GM19395 (cell line): ENCODE measurements at regions not wholly inside any gene's neighbourhood (a gene's known extent, or its start where the extent isn't known, plus 50 kb on each side); places are given as distances from the start of the nearest gene placed in this dataset.
"Not testable (repeated sequence)": the region's sequence is repeated elsewhere in the genome, so short reads cannot be mapped to it uniquely, and the experiment has no call there.

Source experiments
- ATAC-seq: cut with Tn5 transposase; IDR thresholded peaks from one replicate; pipeline ENCODE4 v1.9.1; 2021; ENCODE audit warnings: mild to moderate bottlenecking, moderate library complexity; ENCODE audit not compliant: unreplicated experiment

DNA sequence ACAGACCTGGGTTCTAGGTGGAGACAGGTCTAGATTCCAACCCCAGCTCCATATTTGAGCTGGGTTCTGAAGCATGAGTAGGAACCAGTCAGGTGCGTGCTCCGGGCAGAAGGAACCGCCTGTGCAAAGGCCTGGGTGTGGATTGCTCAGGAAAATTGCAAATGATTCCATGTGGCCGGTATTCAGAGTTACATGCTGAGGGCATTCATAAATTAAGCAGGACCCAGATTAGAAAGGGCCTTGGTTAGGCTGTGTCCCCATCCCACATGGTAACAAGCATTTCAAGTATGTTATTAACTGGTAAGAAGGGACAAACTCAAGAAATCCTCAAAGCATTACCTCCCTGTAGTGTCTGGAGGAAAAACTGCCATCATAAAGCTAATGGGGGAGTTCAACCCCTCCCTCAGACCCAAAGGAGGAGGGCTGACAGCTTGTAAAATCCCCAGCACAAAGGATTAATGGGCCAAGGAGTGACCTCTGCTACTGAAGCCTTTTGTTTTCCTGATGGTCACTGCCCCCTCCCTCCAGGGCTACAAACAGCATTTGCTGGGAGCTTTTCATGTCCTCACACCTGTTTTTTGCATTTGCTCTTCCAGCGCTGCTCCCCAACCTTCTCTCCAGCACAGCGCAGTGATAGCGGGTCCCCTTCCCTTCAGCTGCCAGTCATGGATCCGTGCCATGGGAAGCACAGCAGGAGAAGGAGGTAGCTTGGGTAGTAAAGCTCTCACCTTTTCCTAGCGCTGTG, 218.0 kb downstream of the C16orf95 start:
- no peak for ATAC-seq

DNA sequence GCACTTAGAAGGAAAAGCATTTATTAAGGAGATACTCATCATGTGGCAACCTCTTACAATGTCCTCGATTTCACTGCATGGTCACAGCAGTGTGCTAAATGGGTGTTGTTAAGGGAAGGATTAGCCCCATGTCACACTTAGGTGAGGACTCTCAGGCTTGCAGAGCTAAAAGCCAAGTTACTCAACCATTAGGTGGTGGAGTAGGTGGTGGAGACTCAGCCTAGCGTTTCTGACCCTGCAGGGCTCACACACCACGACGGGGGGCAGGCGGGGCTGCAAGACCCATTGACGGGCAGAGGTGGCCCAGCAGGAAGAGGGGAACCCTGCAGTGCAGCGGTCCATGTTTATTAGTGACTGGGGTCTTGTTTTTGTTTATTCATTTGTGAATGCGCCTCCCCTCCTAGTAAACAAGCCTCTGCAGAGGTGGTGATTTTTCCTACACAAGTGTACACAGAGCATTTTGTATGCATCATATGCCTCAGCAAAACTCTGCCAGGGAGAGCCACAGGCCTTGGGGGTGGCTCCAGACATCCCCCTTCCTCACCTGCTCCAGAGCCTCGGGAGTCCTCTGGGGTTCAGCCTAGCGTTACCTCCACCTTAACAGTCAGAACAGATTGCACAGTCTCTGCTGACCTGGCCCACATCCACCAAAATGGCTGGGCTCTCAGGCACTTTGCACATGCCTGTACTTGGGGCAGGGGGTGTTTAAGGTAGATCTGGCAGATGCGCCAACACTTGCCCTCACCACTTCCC, 216.7 kb downstream of the C16orf95 start:
- no peak for ATAC-seq

DNA sequence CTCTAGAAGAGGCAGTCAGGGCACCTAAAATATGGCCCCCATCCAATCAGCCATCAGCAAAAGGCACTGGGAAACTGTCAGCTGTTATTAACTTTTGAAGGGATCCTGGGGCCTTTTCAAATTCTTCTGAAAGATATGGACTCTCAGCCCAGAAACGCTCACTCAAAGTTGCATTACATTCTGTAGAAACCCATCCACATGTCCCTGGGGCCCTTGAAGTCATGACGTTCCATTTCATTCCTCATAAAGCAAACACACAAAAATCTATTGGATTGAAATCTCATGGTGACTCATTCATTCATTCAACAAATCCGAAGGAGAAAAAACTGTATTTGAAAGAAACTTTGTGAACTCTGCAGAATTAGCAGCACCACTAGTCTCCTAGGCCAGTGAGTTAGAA, 215.3 kb downstream of the C16orf95 start:
- ATAC-seq: no peak

DNA sequence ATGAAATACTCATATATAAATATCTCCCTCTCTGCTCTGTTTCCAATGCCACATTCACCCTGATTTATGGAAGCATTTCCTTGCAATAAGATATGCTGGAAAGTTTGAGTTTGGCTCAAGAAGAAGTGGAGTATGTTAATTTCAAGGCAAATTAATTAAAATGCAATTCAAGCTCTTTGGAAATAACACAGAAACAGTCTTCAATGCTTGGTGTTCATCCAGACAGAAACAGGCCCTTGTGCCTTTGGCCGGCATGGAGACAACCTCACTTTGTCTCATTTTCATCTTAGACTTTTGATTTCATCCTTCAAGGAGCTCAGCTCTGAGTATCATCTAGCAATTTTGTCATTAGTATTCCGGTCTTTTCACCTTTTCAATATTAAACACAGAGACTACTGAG, 210.0 kb downstream of the C16orf95 start:
- ATAC-seq: no peak

DNA sequence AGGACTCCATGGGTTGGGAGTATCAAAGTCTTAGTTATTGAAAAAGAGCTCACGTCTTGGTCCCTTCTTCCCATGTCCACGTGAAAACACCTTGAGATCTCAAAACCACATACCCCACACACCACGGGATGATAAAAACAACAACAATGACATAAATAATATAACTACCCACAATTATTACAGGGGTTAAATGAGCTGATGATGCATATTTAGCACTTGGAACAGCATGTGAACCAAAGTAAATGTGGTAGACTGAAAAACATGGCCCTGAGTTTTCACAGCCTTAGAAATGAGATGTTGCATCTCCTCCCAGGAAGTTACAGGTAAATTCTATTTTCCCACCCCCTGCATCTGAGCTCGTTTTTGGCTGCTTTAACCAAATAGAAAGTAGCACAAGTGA, 208.9 kb downstream of the C16orf95 start:
- no peak for ATAC-seq

DNA sequence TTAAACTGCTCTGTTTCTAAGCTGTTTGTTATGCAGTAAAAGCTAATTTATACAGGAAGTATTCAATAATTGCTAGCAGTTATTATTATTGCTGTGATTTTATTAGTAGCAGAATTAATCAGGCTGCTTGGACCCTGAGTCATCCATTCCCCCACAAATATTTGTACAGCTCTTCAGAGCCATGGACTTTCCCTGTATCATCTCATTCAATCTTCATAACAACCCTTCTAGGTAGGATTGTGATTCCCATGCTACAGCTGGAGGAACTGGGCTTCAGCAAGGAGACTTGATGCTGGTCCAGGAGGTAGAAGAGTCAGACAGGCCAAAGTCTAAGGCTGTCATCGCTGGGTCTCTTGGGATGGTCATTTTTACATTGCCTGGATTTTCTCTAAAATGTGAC, 208.3 kb downstream of the C16orf95 start:
- no peak for ATAC-seq

DNA sequence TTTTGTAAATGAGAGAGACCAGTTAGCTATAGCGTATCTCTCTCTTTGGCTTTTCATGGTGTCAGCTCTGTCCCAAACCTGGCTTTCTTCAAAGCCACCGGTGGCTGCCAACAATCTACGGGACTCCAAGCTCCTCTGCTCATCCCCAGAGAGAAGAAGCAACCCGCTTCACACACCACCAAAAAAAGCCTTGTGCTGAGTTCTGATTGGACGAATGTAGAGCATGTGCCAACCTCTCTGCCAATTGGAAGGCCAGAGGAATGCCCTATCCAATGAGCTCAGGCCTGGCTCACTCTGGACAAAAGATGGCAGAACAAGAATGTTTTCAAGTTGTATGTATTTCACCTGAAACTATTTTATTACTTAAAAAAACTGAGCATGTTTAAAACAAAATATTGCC, 202.4 kb downstream of the C16orf95 start:
- no peak for ATAC-seq

DNA sequence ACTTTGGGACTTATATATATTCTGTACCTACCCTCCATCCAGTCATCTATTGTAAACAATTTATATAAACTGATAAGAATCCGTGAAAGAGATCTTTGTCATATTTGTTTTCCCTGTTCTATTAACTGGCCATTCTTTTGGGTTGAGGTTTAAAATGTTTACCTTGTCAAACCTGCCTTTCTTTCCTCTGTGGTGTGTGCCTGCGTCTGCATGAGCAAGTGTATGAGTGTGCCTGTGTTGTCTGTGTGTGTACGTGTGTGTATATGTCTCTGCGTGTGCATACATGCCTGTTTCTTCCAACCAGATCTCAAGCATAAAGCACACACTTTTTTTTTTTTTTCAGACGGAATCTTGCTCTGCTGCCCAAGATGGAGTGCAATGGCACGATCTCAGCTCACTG, 201.5 kb downstream of the C16orf95 start:
- no peak for ATAC-seq

DNA sequence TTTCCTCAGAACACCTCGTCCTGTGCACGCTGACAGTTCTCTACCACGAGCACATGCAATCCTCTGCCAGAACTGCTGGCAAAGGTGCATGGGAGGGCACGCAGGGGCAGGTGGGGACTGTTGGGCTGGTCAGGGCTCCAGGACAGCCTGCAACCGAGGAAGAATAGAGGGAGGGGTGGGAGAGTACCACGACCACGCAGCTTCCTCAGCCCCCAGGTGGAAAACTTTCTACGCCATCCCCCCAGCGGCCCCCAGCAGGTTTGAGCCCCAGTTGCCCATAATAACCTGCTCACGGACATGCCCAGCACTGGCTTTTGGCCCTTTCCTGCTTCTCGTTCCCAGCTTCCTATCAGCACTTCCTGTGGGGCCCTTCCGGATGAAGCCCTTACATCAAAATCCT, 199.3 kb downstream of the C16orf95 start:
- ATAC-seq: no peak

DNA sequence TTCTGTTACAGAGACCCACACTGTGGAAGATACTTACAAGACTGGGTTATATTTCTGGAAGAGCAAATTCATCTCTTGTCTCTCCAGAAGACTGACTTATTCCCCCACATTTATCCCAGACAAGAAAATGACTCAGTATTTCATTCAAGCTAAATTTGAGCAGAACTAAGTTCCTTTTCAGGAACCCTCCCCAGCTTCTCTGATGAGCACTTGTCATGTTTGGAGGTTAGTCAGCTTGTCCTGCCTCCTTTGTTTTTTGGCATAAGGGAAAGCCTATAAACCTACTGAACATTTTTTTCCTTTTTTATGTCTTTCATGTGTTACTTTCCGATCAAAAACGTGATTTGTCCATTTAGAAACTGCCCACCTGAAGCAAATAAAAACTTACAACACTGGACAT, 198.0 kb downstream of the C16orf95 start:
- no peak for ATAC-seq

DNA sequence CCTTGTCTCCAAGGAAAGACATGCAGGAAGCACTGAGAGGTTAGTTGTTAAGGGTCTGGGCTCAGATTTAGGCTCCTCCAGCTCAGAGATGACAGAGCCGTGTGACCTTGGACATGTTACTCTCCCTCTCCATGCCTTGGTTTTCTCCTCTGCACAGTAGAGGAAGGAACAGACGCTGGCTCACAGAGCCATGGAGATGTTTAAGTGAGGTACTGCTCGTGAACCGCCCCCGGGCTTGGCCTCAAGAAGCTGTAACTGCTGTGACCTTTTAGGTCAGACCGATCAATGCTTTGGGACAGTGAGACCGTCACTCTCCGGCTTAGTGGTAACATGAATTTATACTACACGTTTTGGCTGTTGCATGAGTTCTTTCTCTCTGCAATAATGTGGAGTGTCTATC, 197.4 kb downstream of the C16orf95 start:
- ATAC-seq: no peak

DNA sequence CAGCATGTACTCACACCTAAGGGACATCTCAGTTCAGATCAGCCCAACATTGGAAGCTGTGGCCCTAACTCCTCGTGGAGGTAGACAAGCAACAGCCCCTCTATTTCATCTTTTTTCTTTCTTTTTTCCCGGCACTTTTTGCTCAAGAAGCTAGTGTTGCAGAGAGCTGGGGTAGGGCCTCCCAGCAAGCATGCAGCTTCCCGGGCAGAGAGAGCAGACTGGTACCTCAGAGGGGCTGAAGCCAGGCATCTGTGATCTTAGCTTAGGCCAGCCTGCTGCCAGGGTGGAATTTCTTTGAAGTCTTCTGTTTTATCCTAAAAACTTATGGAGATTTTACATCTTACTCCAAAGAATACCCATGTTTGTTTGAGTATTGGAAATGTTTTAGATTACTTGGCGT, 195.4 kb downstream of the C16orf95 start:
- ATAC-seq: no peak

DNA sequence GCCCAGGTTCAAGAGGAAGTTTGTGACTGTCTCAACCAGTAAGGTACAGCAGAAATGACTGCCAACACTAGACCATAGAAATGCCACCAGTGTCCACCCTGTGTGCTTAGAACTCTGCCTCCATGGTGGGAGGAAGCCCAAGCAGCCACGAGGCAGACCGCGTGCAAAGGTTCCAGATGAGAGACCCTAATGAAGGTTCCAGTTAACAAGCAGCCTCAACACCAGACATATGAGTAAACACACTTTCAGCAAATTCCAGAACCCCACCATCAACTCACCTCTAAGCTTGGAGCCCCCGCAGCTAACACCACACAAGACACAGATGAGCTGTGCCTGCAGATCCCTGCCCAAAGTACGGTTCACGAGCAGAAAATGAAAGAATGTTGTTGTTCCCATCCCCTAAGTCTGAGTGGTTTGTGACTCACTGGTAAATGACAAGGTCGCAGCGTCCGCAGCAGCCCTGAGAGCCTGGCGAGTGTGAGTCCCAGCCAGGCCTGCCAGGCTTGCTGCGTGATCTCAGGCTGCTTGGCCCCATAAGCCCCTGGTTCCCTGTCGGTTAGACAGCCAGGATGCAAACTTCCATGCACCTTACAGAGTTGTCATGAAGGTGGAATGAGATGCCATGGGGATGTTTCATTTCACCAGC, 193.7 kb downstream of the C16orf95 start:
- ATAC-seq: no peak

DNA sequence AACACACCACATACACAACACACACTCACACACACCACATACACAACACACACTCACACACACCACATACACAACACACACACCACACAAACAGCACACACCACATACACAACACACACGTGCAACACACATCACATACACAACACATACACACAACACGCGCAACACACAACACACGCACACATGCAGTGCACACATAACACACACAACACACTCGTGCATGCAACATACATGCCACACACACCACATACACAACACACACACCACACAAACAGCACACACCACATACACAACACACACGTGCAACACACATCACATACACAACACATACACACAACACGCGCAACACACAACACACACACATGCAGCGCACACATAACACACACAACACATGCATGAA, 192.8 kb downstream of the C16orf95 start:
- ATAC-seq: not testable (repeated sequence)

DNA sequence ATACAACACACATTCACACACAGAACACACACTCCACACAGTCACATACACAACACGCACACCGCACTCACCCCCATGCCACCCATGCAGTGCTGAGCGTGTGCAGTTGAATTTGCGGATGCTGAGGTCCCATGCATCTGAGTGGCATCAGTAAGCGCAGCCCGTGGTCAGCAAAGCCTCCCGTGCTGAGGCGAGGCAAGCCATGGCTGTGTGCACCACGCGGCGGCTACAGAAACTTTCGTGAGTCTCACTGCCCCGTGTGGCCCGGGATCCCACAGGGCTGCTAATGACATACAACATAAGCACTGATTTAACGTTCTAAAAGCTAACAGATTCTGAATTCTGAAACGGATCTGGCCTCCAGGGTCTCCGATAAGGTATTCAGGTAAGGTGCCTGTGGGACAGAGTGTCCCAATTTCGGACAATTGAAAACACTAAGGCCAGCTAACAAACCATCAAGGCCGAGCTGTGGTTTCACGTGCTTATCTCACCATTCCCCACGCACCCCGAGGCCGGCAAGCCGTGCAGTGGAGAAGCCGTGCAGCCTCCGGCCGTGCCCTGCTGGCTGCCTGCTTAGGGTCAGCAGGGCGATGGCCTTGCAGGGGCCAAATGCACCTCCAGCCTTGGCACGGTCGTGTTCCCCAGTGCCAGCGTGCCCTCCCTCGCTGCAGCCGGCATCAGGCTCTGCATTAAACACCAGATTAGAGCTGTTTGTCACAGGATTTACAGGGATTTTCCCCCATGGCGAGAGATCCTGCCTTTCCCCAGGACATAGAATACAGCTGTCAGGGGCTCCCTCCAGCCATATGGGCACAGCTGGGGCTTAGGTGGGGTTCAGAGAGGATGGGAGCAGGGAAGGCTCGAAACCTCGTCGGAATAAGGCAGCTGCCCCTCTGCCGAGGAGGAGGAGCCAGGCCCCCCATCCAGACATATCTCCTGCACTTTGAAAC, 191.7 kb downstream of the C16orf95 start:
- ATAC-seq: no peak

DNA sequence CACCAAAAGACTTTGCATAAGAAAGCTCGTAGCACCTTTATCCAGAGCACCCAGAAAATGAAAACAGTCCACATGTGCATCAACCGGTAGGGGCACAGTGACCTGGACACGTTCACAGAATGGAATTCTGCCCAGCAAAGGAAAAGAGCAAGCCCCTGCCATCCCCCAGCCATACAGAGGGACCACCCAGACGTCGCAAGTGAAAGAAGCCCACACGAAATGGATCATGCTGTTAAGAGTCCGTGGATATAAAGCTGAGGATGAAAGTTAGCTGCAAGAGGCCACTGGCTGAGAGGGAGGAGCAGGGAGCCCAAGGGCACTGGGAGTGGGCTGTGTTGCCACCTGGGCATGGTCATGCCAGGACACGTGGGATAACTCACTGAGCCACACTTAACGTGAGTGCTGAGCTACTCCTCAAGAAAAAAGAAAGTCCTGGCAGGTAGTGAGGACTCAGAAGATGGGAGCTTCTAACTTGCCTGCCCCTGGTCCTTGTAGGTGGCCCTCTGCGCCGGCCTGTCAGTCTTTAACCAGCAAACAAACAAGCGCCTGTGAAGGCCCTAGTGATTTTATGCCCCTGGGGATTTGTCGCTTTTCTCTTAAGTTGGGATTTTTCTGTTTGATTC, 190.7 kb downstream of the C16orf95 start:
- ATAC-seq: no peak

DNA sequence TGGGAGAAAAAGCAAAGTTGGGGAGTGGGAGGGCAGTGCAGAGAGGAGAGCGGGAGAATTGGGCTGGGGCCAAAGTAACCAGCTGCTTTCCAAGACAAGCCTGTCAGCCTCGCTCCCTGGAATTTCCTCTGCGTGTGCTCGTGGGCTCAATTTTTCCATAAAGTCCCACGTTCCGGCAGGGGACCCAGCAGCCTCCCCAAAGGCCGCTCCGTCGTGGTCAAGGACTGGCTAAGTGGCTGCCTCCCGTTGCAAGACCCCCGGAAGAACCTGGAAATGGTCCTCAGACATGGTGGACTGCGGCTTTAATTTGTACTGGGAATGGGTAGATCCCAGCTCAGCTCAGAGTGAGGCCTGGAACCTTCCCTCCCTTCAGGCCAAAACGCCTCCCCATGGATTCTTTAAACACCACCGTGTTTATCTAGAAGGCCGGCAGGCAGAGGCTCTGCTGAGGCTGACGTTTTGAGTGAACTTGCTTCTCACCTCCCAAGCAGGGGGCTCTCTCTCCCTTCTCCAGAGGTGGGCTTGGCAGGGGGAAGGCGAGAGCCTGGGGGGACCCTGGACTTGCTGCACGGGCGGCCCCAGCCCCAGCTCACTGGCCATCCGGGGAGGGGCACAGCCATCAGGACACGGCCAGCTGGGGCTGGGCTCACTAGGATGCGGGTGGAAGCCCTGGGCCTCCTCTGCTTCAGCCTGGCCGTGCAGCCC, 190.0 kb downstream of the C16orf95 start:
- no peak for ATAC-seq

DNA sequence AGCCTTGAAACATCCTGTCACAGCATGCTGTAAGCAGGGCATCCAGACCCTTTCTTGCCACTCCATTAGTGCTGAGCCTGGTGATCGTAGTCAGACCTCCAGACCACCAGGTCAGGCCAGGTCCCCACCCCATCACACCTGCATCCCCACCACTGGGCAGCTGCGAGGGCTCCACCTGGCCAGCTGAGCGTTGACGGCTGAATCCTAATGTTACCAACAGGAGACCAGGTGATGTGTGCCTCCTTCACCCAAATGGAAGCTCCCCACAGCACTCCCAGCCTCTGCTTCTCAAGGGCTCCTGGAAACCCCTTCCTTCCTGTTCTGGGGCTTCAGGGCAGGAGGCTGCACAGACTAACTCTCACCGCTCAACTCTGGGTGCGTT, 189.4 kb downstream of the C16orf95 start:
- ATAC-seq: no peak

DNA sequence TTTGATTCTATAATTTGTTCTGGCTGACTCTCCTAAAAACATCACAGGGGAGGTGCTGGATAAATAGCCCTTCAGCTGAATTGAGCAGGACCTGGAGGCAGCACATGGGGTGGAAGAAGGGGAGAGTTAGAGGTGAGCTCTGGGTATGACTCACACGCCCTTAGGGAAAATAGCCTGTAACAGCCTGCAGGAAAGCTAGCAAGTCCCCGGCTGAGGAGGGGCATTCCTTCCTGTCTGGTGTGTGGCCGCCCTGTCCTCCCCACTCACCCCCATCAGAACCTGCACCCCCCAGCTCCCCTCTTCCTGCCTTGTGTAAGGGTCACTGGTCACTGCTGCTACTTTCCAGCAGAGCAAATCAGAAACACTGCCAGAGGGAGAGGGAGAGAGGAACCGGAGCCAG, 187.4 kb downstream of the C16orf95 start:
- ATAC-seq: no peak
